Suppressor macrophage treated with lipopolysaccharide for 1 hour (primary cell): ENCODE measurements at regions not wholly inside any gene's neighbourhood (a gene's known extent, or its start where the extent isn't known, plus 50 kb on each side); places are given as distances from the start of the nearest gene placed in this dataset.

Experiments used
- DNase-seq, 3 donors: peaks; one replicate each; pipeline ENCODE4 v3.0.0-alpha.2; 2020 to 2022

GRCh38 chr2:188853307-188853706 is 120.9 kb upstream of the COL3A1 start:
- DNase-seq = no peak

DNA sequence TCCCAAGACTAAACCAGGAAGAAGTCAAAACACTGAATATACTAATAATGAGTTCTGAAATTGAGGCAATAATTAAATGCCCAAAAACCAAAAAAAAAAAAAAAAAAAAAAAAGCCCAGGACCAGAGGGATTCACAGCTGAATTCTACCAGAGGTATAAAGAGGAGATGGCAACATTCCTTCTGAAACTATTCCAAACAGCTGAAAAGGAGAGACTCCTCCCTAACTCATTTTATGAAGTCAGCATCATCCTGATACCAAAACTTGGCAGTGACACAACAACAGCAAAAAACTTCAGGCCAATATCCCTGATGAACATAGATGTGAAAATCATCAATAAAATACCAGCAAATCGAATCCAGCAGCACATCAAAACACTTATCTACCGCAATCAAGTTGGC is 108.5 kb upstream of the COL3A1 start:
- DNase-seq = no peak

DNA sequence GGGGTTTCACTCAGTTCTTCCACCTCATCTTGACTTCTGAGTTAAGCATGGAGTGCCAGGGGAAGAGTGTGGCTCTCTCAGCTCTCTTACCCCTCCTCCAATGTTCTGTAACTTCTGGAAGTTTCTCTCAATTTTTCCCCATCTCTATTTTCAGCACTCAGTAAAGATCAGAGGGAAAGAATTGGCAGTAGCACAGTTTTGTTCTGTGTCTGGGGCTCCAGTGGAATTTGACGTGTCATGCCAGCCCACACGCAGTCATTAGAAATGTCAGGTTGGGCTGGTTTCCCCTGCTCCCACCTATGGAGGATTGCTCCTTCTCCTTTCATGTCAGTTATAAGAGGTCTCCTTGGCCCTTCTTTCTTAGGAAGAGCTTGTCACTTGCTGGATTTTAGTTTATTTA is 104.6 kb upstream of the COL3A1 start:
- DNase-seq = no peak

DNA sequence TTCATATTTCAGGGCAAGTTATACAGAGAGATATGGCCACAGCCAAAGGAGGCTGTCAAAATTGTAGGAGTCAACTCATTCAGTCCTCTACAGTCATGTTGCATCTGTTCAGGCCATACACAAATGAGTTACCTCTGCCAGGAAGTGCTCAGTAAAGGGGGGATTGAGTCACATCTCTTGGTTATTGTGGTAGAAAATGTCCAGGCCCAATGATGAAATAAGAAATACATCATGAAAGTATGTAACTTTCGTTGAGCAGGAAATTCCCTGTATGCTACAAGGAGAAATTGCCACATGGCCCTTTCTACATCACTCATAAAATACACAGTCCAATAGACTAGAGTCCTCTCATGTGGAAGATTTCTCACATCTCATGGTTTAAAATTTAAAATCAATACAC is 103.9 kb upstream of the COL3A1 start:
- DNase-seq = no peak

DNA sequence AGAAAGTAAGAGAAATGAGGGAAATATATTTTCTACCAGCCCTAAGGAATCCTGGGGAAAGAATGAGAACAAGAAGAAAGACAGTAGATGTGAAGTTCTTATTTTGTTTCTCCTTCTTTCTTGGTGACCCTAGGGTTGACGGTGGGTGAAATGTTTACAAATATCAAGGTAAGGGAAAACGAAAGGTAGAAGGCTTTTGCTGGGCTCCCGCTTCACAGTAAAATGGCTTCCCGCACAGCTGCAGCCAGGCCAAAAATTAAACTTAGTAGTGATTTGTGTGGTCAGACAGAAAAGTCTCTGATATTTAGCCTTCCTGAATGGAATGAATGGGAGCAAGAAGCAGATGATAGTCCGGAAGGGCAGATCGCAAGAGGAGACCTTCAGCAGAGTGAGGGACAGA is 99.1 kb upstream of the COL3A1 start:
- no peak for DNase-seq

DNA sequence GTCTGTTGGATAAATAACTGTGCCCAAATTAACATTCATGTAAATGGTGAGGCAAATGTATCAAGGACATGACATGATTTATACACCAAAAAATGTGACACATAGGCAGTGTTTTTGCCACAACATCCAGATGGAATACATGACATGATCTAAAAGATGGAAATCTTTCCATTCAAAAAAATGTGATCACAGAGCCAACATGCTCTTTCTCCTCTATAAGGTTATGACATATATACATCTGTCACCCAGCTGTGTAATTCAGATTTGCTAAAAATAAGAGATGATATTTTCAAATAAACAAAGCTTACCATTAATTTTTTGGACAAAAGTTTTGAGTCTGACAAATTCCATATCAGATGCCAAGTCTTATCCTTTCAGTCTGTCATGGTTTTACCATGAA is 95.5 kb upstream of the COL3A1 start:
- DNase-seq = no peak

DNA sequence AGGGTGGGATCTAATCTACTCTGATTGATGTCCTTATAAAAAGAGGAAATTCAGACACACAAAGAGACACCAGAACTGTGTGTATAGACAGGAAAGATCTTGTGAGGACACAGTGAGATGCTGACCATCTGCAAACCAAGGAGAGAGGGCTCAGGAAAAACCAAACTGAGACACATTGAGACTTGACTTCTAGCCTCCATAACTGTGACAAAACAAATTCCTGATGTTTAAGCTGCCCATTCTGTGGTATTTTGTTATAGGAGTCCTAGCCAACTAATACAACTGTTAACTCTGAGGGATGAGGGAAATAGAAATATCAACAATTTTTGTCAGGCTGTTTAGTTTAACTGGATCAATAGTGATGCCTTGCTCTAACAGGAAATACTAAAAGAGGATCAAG is 93.4 kb upstream of the COL3A1 start:
- DNase-seq = no peak

GRCh38 chr2:188881434-188881833 is 92.7 kb upstream of the COL3A1 start:
- DNase-seq = no peak

GRCh38 chr2:188884046-188884445 is 90.1 kb upstream of the COL3A1 start:
- no peak for DNase-seq

DNA sequence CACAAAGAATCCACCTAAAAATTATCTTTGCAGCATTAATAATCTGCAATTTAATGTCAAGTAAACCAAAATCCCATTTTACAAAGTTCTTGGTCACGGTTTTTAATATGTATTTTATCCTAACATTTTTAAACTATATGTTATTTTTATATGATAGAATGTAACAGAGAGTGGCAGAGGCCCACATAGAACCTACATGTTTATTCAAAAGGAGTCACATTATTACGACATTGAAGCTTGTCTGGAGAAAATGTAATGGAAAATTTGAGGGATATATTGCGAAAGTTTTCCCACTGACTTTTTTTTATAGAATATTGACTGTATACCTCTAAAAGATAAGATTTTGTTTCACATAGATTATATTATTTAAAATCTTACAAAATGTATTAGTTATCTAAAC is 89.7 kb upstream of the COL3A1 start:
- no peak for DNase-seq

GRCh38 chr2:188889187-188889586 is 85.0 kb upstream of the COL3A1 start:
- DNase-seq = no peak

GRCh38 chr2:188890755-188891154 is 83.4 kb upstream of the COL3A1 start:
- no peak for DNase-seq

GRCh38 chr2:188892636-188893035 is 81.5 kb upstream of the COL3A1 start:
- no peak for DNase-seq

DNA sequence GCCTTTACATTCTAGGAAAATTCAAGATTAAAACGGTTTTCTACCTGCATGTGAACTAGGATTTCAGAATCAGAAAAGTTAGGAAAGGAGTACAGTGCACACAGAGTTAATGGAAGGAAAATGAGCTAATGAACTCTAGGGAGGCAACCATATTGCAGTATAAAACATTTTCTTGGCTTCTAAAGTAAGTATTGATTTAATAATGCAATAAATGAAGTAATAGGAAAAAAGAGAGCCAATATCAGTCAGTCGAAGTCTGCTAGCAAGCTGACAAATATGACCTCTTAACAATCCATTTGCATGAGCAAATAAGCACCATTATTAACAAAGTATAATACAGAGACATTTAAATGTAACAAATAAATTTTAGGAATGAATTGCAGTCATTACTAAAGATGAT is 80.2 kb upstream of the COL3A1 start:
- DNase-seq = no peak

- DNase-seq = no peak
These were observed 79.2 kb upstream of the COL3A1 start for GRCh38 chr2:188894979-188895378.

DNA sequence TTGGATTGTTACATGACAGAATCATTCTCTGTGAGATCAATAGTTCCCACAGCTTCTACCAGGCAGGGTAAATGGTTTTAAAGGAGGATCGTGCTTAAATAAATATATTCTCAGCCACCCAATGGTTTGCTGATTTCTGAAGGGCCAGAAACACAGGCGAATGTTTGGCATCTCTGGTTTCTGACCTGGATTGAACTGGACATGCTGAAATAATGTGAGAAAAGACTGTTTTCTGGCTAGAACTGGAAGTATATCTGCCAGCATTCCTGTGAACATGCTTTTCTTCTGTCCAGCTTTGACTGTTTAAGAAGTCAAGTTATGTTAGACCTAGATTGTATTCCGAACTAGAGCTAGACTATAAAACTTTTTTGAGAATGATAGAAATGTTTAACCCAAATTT is 77.1 kb upstream of the COL3A1 start:
- DNase-seq = no peak

DNA sequence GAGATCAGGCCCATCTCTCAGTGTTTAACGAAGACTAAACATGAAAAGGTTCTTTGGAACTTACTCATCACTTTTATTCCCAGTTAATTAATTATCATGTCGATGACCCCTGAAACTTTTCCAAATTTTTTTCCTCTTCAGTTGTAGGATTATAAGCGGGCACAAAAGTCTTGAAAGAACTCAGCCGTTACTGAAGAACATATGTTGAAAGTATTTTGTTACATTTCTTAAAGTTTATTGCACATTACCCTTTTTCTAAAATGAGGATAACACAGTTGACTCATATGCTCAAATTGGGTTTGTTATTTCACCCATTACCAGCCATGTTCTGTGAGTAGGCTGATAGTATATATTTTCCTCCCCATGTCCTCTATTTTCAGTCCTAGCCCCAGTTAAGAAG is 75.9 kb upstream of the COL3A1 start:
- no peak for DNase-seq

GRCh38 chr2:188902901-188903491 is 71.2 kb upstream of the COL3A1 start:
- DNase-seq = no peak

GRCh38 chr2:188903740-188904139 is 70.4 kb upstream of the COL3A1 start:
- DNase-seq = no peak

- DNase-seq = no peak
These were observed 65.1 kb upstream of the COL3A1 start for GRCh38 chr2:188909036-188909435.

GRCh38 chr2:188916736-188917135 is 57.4 kb upstream of the COL3A1 start:
- DNase-seq = no peak

GRCh38 chr2:188917632-188918031 is 56.5 kb upstream of the COL3A1 start:
- DNase-seq = no peak

DNA sequence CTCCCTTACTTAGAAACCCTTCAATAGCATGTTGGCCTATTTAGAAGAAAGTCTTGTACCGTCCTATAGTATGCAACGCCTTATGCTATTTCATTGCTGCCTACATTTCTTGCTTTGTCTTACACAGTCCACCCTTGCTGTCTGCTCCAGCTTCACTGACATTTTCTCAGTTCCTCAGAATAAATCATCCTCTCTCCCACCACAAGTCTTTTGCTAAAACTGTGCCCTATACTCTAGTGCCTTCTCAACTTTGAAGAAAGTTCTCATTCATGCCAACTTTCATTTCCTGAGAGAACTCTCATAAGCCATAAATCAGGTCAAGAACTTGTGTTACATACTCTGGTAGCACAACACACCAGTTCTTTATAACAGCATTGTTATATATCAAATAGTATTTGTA is 54.3 kb upstream of the COL3A1 start:
- DNase-seq = no peak

- no peak for DNase-seq
These were observed 52.0 kb upstream of the COL3A1 start for GRCh38 chr2:188922191-188922590.
